CD4-positive, alpha-beta memory T cell (primary cell): ENCODE measurements at regions not wholly inside any gene's neighbourhood (a gene's known extent, or its start where the extent isn't known, plus 50 kb on each side); places are given as distances from the start of the nearest gene placed in this dataset.

ENCODE experiments used
- CTCF ChIA-PET: fragments of 350-600 bp; sonication (Branson Sonifier 250); formaldehyde crosslinking; loops from one replicate; lab custom pipeline; 2021; ENCODE audit warnings: inconsistent platforms; ENCODE audit not compliant: partially characterized antibody; lab: Charles Lee
- POLR2A ChIA-PET: fragments of 350-600 bp; sonication (Branson Sonifier 250); formaldehyde crosslinking; loops from one replicate; lab custom pipeline; 2021; ENCODE audit not compliant: partially characterized antibody; lab: Charles Lee
- DNase-seq, 5 donors: peaks; one replicate each; pipeline versions ENCODE4 v3.0.0 to v3.0.0-alpha.2; 2020 to 2022; ENCODE audit warnings: mixed read lengths in 1 of 5
- H3K27ac ChIP-seq: one replicate; pipeline ENCODE4 v1.7.0; 2013; ENCODE audit warnings: low read depth, low read length
- H3K27me3 ChIP-seq: 2 replicates; pipeline ENCODE4 v1.7.0; 2013; ENCODE audit warnings: mild to moderate bottlenecking, low read length, moderate library complexity; ENCODE audit not compliant: insufficient read depth
- H3K36me3 ChIP-seq: 2 replicates; pipeline ENCODE4 v1.7.0; 2013; ENCODE audit warnings: mild to moderate bottlenecking, low read length, moderate library complexity; ENCODE audit not compliant: insufficient read depth
- H3K4me1 ChIP-seq: 2 replicates; pipeline ENCODE4 v1.7.0; 2013; ENCODE audit warnings: mild to moderate bottlenecking, low read length, moderate library complexity; ENCODE audit not compliant: insufficient read depth
- H3K4me3 ChIP-seq, 2 donors: one replicate each; pipeline ENCODE4 v1.7.0; 2013; ENCODE audit warnings: low read length in 2 of 2, mild to moderate bottlenecking in 1 of 2
- H3K9me3 ChIP-seq, 2 donors: one replicate each; pipeline ENCODE4 v1.7.0; 2013; ENCODE audit warnings: low read length in 2 of 2, control low read depth in 1 of 2; ENCODE audit not compliant: control insufficient read depth in 1 of 2
- H3K27ac Mint-ChIP-seq, 7 donors: one replicate each; pipeline ENCODE4 v1.8.0; 2020 to 2021; ENCODE audit warnings: mixed read lengths in 7 of 7, mild to moderate bottlenecking in 6 of 7, inconsistent platforms in 3 of 7, moderate library complexity in 3 of 7
- H3K27me3 Mint-ChIP-seq, 2 donors: one replicate each; pipeline ENCODE4 v1.8.0; 2020 to 2021; ENCODE audit warnings: mixed read lengths in 2 of 2
- H3K36me3 Mint-ChIP-seq, 2 donors: one replicate each; pipeline ENCODE4 v1.8.0; 2020 to 2021; ENCODE audit warnings: mixed read lengths in 2 of 2, inconsistent platforms in 1 of 2, mild to moderate bottlenecking in 1 of 2
- H3K4me1 Mint-ChIP-seq, 4 donors: one replicate each; pipeline ENCODE4 v1.8.0; 2020 to 2021; ENCODE audit warnings: mixed read lengths in 4 of 4, mild to moderate bottlenecking in 1 of 4
- H3K4me3 Mint-ChIP-seq, 8 donors: one replicate each; pipeline ENCODE4 v1.8.0; 2020 to 2021; ENCODE audit warnings: mixed read lengths in 8 of 8, mild to moderate bottlenecking in 7 of 8, moderate library complexity in 6 of 8, inconsistent platforms in 3 of 8
- H3K9me3 Mint-ChIP-seq, 8 donors: one replicate each; pipeline ENCODE4 v1.8.0; 2020 to 2021; ENCODE audit warnings: mixed read lengths in 8 of 8, mild to moderate bottlenecking in 5 of 8, inconsistent platforms in 3 of 8, moderate library complexity in 1 of 8
- intact Hi-C: fragments of 100-400 bp; cut with micrococcal nuclease; formaldehyde crosslinking; loops from one replicate; pipeline ENCODE4 v1.15.1; 2023

DNA sequence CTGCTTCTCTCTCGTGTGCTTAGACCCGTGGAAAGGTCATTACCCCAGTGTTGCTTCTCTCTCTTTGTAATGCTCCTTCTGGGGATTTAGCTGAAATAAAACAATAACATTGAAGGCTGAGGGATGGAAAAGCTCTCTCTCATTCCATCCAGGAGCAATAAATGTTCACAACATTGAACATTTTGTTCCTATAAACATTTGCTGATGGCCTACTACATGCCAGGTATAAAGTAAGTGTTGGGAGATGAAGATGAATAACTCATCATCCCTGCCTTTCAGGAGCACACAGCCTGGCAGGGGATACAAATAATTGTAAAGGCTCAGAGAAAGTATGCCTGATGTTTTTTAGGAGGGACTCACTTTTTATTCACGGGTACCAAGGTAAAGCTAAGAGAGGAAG, 158.1 kb downstream of the KDR start:
- H3K36me3 ChIP-seq: no peaks in the 10 kb centered on the region
- ChIA-PET CTCF (interaction anchor here (0.8 kb wide), 1 partner anchor 9 kb away, joined by 4 read pairs; no protein-coding TSS in a partner anchor), POLR2A (no interaction called here)
- H3K27me3 Mint-ChIP-seq: no peaks in the 10 kb centered on the region
- no peak overlapping the region for H3K27ac Mint-ChIP-seq
- H3K27me3 ChIP-seq: no peaks in the 10 kb centered on the region
- no peak overlapping the region for H3K27ac ChIP-seq
- H3K4me3 ChIP-seq: no peak overlapping the region
- DNase-seq: no peak
- no peak overlapping the region for H3K4me3 Mint-ChIP-seq
- H3K9me3 ChIP-seq: no peaks in the 10 kb centered on the region
- no peaks in the 10 kb centered on the region for H3K36me3 Mint-ChIP-seq
- no peaks in the 10 kb centered on the region for H3K4me1 Mint-ChIP-seq
- peaks cover 0 to 2% (median 0%) of the 10 kb centered on the region in 8 donors for H3K9me3 Mint-ChIP-seq
- intact Hi-C loops: no loop called here
- no peaks in the 10 kb centered on the region for H3K4me1 ChIP-seq

GRCh38 chr4:54961357-54961975, 163.9 kb downstream of the KDR start:
- Mint-ChIP-seq H3K27me3 (no peaks in the 10 kb centered on the region), H3K4me3 (no peak overlapping the region), H3K27ac (peak overlapping the region in 2 of 7 donors; percentile 5 to 52), H3K4me1 (peaks cover 6 to 24% (median 15%) of the 10 kb centered on the region in 4 donors), H3K36me3 (no peaks in the 10 kb centered on the region), H3K9me3 (peaks cover 0 to 2% (median 0%) of the 10 kb centered on the region in 8 donors)
- peak in 1 of 5 donors; percentile 26 for DNase-seq
- ChIA-PET CTCF (interaction anchor here (0.9 to 3.0 kb wide), 6 partner anchors 11 to 643 kb away, joined by 3 to 19 read pairs (median 4); no protein-coding TSS in a partner anchor), POLR2A (no interaction called here)
- H3K4me1 ChIP-seq: peaks cover 11% of the 10 kb centered on the region
- H3K36me3 ChIP-seq: no peaks in the 10 kb centered on the region
- intact Hi-C loops: loop anchor here (2.0 kb wide), 1 partner anchor 19 kb away; no protein-coding TSS in a partner anchor
- no peak overlapping the region for H3K4me3 ChIP-seq
- H3K27me3 ChIP-seq: no peaks in the 10 kb centered on the region
- no peaks in the 10 kb centered on the region for H3K9me3 ChIP-seq
- no peak overlapping the region for H3K27ac ChIP-seq

DNA sequence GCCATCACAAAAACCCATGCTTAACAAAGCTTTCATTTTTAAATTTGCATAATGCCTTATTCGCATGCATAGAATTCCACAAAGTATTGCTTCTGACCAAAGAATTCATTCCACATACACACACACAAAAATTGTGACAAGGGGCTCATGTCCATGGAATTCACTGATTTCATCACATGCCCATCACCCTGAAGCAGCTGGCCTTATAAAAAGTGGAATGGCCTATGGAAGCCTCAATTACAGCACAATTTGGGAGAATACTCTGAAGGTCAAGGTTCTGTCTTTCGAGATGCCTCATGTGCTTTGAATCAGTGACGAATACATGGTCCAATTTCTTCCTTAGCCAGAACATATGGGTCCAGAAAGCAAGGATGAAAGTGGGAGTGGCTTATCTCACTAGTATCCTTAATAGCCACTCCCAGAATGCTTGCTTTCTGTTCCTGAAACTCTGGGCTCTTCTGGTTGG, 165.7 kb downstream of the KDR start:
- CTCF ChIA-PET: interaction anchor here (1.5 to 3.0 kb wide), 4 partner anchors 10 to 276 kb away, joined by 3 to 19 read pairs (median 6); no protein-coding TSS in a partner anchor
- no peaks in the 10 kb centered on the region for H3K27me3 ChIP-seq
- intact Hi-C loops: loop anchor here (2.0 kb wide), 1 partner anchor 17 kb away; no protein-coding TSS in a partner anchor

GRCh38 chr4:54959131-54959530, 166.3 kb downstream of the KDR start:
- Mint-ChIP-seq H3K4me1 (peaks cover 6 to 24% (median 15%) of the 10 kb centered on the region in 4 donors), H3K4me3 (no peak overlapping the region), H3K27ac (peak overlapping the region in 1 of 7 donors; percentile 27), H3K27me3 (no peaks in the 10 kb centered on the region), H3K36me3 (no peaks in the 10 kb centered on the region), H3K9me3 (no peaks in the 10 kb centered on the region)
- intact Hi-C loops: no loop called here
- ChIA-PET CTCF (interaction anchor here (1.6 to 2.9 kb wide), 2 partner anchors 11 to 17 kb away, joined by 3 to 10 read pairs; no protein-coding TSS in a partner anchor), POLR2A (interaction anchor here (1.5 kb wide), 1 partner anchor 17 kb away, joined by 3 read pairs; no protein-coding TSS in a partner anchor)
- Histone ChIP-seq H3K9me3 (no peaks in the 10 kb centered on the region), H3K27ac (no peak overlapping the region), H3K4me1 (peaks cover 11% of the 10 kb centered on the region), H3K36me3 (no peaks in the 10 kb centered on the region), H3K27me3 (no peaks in the 10 kb centered on the region), H3K4me3 (no peak overlapping the region)
- DNase-seq: no peak

More for the DNA sequence above, 165.7 kb downstream of the KDR start:
- Histone ChIP-seq H3K9me3 (no peaks in the 10 kb centered on the region), H3K36me3 (no peaks in the 10 kb centered on the region), H3K4me1 (peaks cover 11% of the 10 kb centered on the region), H3K27ac (no peak overlapping the region), H3K4me3 (no peak overlapping the region)
- DNase-seq: no peak
- Mint-ChIP-seq H3K4me1 (peaks cover 6 to 24% (median 15%) of the 10 kb centered on the region in 4 donors), H3K27ac (peak overlapping the region in 1 of 7 donors; percentile 50), H3K36me3 (no peaks in the 10 kb centered on the region), H3K4me3 (no peak overlapping the region), H3K27me3 (no peaks in the 10 kb centered on the region), H3K9me3 (no peaks in the 10 kb centered on the region)
- POLR2A ChIA-PET: interaction anchor here (1.5 kb wide), 1 partner anchor 18 kb away, joined by 3 read pairs; no protein-coding TSS in a partner anchor

GRCh38 chr4:54958236-54958635, 167.2 kb downstream of the KDR start:
- intact Hi-C loops: no loop called here

GRCh38 chr4:54954656-54955388, 170.6 kb downstream of the KDR start:
- no peaks in the 10 kb centered on the region for H3K36me3 ChIP-seq
- no peaks in the 10 kb centered on the region for H3K27me3 ChIP-seq
- Mint-ChIP-seq H3K27ac (no peak overlapping the region), H3K4me3 (no peak overlapping the region), H3K9me3 (peaks cover 0 to 2% (median 0%) of the 10 kb centered on the region in 8 donors), H3K4me1 (peaks cover 4 to 14% (median 12%) of the 10 kb centered on the region in 4 donors), H3K36me3 (no peaks in the 10 kb centered on the region), H3K27me3 (no peaks in the 10 kb centered on the region)
- H3K4me1 ChIP-seq: peaks cover 11% of the 10 kb centered on the region
- no peak for DNase-seq
- POLR2A ChIA-PET: interaction anchor here (0.7 kb wide), 1 partner anchor 13 kb away, joined by 3 read pairs; no protein-coding TSS in a partner anchor
- H3K9me3 ChIP-seq: no peaks in the 10 kb centered on the region
- intact Hi-C loops: no loop called here
- H3K27ac ChIP-seq: no peak overlapping the region
- CTCF ChIA-PET: no interaction called here
- no peak overlapping the region for H3K4me3 ChIP-seq

More at GRCh38 chr4:54958236-54958635, 167.2 kb downstream of the KDR start:
- no peak overlapping the region for H3K4me3 ChIP-seq
- Mint-ChIP-seq H3K4me1 (peaks cover 6 to 24% (median 15%) of the 10 kb centered on the region in 4 donors), H3K4me3 (peak overlapping the region in 7 of 8 donors; percentile 1 to 67 (median 34)), H3K27me3 (no peaks in the 10 kb centered on the region), H3K27ac (peak overlapping the region; percentile 0 to 84 (median 78)), H3K9me3 (peaks cover 0 to 2% (median 0%) of the 10 kb centered on the region in 8 donors), H3K36me3 (no peaks in the 10 kb centered on the region)
- H3K36me3 ChIP-seq: no peaks in the 10 kb centered on the region
- no peaks in the 10 kb centered on the region for H3K27me3 ChIP-seq
- no peaks in the 10 kb centered on the region for H3K9me3 ChIP-seq
- H3K27ac ChIP-seq: no peak overlapping the region
- peaks cover 11% of the 10 kb centered on the region for H3K4me1 ChIP-seq
- ChIA-PET CTCF (interaction anchor here (1.1 kb wide), 1 partner anchor 9 kb away, joined by 4 read pairs; no protein-coding TSS in a partner anchor), POLR2A (interaction anchor here (1.0 kb wide), 1 partner anchor 16 kb away, joined by 3 read pairs; no protein-coding TSS in a partner anchor)
- DNase-seq: peak in 3 of 5 donors; percentile 41 to 49 (median 46)
